Choroid plexus epithelial cell (primary cell): ENCODE measurements at regions not wholly inside any gene's neighbourhood (a gene's known extent, or its start where the extent isn't known, plus 50 kb on each side); places are given as distances from the start of the nearest gene placed in this dataset.

ENCODE experiments used
- DNase-seq: peaks from one replicate; pipeline ENCODE4 v3.0.0-alpha.2; 2010; ENCODE audit warnings: low read depth
- H3K4me3 ChIP-seq: 2 replicates; pipeline ENCODE4 v1.5.1; 2011; ENCODE audit warnings: low read depth, mild to moderate bottlenecking, control low read depth, low read length, moderate library complexity
- CTCF ChIP-seq: conservative IDR thresholded peaks from 2 replicates; pipeline ENCODE4 v1.5.1; 2011; ENCODE audit warnings: low read depth, mild to moderate bottlenecking, control low read depth, inconsistent platforms, low read length, moderate library complexity

GRCh38 chr1:14539309-14539708, 59.2 kb upstream of the KAZN start:
- no peak overlapping the region for H3K4me3 ChIP-seq
- no peak for TF ChIP-seq CTCF
- DNase-seq = no peak

GRCh38 chr1:14539953-14540563, 58.4 kb upstream of the KAZN start:
- no peak for DNase-seq

GRCh38 chr1:14541348-14541747, 57.1 kb upstream of the KAZN start:
- no peak for TF ChIP-seq CTCF
- no peak for DNase-seq
- no peak overlapping the region for H3K4me3 ChIP-seq

More at GRCh38 chr1:14539953-14540563, 58.4 kb upstream of the KAZN start:
- no peak overlapping the region for H3K4me3 ChIP-seq
- TF ChIP-seq CTCF = no peak

GRCh38 chr1:14543191-14543840, 55.2 kb upstream of the KAZN start:
- H3K4me3 ChIP-seq = no peak overlapping the region
- peak; percentile 57 for DNase-seq
- no peak for TF ChIP-seq CTCF

- no peak overlapping the region for H3K4me3 ChIP-seq
- no peak for DNase-seq
- TF ChIP-seq CTCF = no peak
Measured at GRCh38 chr1:14544319-14544718, 54.2 kb upstream of the KAZN start.

GRCh38 chr1:14545422-14546025, 53.0 kb upstream of the KAZN start:
- DNase-seq = no peak
- H3K4me3 ChIP-seq = no peak overlapping the region
- no peak for TF ChIP-seq CTCF

- no peak overlapping the region for H3K4me3 ChIP-seq
- DNase-seq = no peak
- no peak for TF ChIP-seq CTCF
Measured at GRCh38 chr1:14546416-14546815, 52.1 kb upstream of the KAZN start.
